ENCODE measurements at regions not wholly inside any gene's neighbourhood (a gene's known extent, or its start where the extent isn't known, plus 50 kb on each side); places are given as distances from the start of the nearest gene placed in this dataset.

DNA sequence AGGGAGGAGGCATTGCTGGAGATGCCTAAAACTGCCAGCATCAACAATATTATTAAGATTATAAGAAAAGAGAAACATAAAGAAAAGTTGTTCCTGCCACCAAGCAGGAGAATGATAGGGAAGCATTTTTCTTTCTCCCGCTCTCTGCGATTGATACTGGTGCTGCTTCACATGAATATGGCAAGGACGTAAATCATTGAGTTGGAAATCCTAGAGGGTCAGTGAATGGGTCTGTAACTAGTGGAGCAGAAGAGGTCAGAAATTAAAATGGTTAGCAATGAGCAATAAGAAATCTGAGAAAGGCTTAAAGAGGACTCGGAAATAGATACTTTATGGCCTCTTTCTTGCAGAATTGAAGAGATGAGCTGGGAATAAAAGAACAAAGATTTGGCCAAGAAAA lies 631.7 kb downstream of the BCL11A start:
- no peak for TF ChIP-seq TARDBP (IDR thresholded peaks at IDR 0.05)
- no peak for TF ChIP-seq BHLHE40 (IDR thresholded peaks at IDR 0.05; ENCODE audit: borderline replicate concordance)
- TF ChIP-seq NFRKB (IDR thresholded peaks at IDR 0.05): no peak
- no peak for TF ChIP-seq SP1 (IDR thresholded peaks at IDR 0.05)
- TF ChIP-seq FOXA1 (IDR thresholded peaks at IDR 0.05): no peak
- no peak for TF ChIP-seq FOXK2 (IDR thresholded peaks at IDR 0.05)

All from HEK293T (cell line).